ENCODE measurements at regions not wholly inside any gene's neighbourhood (a gene's known extent, or its start where the extent isn't known, plus 50 kb on each side); places are given as distances from the start of the nearest gene placed in this dataset.

DNA sequence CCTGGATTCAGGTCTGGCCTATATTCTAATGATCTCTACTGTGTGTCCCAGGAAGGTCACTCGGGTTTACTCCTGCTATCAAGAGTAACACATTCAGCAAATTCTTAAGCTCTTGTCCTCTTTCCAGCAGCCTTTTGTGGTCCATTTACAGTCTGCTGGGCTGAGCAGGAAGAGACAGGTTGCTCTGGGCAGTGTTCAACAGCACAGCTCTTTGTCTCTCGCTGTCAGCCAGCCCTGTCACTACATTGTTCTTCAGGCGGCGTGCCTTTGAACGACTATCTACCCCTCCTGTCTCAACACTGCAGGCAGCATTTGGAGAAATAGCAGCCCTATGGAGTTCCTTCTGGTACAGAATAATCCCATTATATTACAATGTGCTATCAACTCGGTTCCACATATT lies 192.2 kb upstream of the TBX20 start:
- no peak overlapping the region for H3K4me3 ChIP-seq (ENCODE audit: low read depth, low read length)
- no peak for DNase-seq (ENCODE audit: low read depth)
- TF ChIP-seq, protein P1, sequence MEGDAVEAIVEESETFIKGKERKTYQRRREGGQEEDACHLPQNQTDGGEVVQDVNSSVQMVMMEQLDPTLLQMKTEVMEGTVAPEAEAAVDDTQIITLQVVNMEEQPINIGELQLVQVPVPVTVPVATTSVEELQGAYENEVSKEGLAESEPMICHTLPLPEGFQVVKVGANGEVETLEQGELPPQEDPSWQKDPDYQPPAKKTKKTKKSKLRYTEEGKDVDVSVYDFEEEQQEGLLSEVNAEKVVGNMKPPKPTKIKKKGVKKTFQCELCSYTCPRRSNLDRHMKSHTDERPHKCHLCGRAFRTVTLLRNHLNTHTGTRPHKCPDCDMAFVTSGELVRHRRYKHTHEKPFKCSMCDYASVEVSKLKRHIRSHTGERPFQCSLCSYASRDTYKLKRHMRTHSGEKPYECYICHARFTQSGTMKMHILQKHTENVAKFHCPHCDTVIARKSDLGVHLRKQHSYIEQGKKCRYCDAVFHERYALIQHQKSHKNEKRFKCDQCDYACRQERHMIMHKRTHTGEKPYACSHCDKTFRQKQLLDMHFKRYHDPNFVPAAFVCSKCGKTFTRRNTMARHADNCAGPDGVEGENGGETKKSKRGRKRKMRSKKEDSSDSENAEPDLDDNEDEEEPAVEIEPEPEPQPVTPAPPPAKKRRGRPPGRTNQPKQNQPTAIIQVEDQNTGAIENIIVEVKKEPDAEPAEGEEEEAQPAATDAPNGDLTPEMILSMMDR (conservative IDR thresholded peaks at IDR 0.05; ENCODE audit: low read depth, low read length): no peak

DNA sequence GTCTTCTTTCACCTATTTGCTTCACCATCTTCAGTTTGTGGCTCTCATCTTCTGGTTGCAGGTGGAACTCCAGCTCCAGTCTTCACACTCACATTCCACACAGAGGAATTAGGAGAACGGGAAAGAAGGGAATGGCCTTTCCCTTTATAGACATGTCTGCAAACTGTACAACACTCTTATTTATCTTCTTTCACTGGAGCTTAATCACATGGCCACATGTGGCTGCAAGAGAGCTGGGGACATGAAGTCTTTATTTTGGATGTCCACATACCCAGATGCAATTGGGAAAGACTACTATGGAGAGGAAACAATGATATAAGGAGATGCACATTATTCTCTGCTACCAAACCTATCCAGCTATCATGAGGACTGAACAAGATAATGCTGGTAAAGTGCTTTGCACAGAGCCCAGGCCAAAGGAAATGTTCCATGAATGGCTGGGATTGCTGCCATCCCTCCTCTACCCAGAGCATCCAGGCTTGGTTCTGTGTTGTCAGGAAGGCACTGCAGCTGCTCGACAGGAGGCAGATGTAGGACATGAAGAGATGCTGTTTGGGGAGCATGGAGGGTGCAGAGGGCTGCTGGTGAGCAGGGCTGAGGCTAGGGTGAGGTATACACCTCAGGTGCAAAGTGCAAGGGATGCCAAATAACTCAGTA lies 183.8 kb upstream of the TBX20 start:
- TF ChIP-seq, protein P1 (conservative IDR thresholded peaks at IDR 0.05; ENCODE audit: low read depth, low read length): no peak
- no peak overlapping the region for H3K4me3 ChIP-seq (ENCODE audit: low read depth, low read length)
- no peak for DNase-seq (ENCODE audit: low read depth)

DNA sequence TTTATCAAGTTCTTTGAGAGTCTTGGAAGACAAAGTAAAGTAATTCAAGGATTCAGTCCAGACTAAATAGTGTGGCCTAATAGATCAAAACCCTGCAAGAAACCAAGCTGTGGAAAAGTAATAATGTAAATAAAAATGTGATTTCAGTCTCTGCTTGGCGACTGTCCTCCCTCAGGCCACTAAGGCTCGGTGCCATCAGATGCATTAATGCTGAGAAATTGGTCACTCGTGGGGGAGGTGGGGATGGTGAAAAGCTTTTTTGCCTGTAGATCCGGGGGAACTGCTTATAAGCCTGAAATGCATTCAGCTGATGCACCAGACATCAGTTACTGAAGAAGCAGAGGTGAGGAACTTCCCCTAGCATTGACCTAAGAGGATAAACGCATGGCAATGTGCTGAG lies 182.6 kb upstream of the TBX20 start:
- TF ChIP-seq, protein P1 (conservative IDR thresholded peaks at IDR 0.05; ENCODE audit: low read depth, low read length): no peak
- no peak overlapping the region for H3K4me3 ChIP-seq (ENCODE audit: low read depth, low read length)
- DNase-seq (ENCODE audit: low read depth): no peak

DNA sequence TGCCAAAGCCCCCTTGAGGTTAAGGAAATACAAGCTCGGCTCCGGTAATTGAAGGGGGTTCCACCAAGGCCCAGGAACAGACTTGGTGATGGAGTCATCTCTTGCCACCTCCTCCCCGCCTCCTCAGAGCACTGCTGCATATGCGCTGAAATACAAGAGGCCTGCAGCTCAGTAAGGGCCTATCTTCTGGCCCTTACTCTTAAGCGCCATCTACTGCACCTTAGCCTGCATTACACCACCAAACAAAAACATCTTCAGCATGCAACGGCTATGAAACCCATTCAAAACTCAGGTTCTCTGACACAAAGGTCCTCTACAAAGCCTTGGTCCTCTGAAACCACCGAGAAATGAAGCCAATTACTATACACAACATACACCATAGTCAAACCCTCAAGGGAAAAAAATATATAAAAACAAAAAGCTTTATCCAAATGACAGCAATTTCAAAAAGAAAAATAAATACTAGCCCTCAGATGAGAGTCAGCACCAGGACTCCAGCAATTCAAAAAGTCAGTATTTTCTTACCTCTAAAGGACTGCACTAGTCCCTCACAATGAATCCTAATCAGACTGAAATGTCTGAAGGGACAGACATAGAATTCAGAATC lies 176.8 kb upstream of the TBX20 start:
- H3K4me3 ChIP-seq (ENCODE audit: low read depth, low read length): no peak overlapping the region
- TF ChIP-seq, protein P1 (conservative IDR thresholded peaks at IDR 0.05; ENCODE audit: low read depth, low read length): peak; percentile 43
- DNase-seq (ENCODE audit: low read depth): peak; percentile 22

DNA sequence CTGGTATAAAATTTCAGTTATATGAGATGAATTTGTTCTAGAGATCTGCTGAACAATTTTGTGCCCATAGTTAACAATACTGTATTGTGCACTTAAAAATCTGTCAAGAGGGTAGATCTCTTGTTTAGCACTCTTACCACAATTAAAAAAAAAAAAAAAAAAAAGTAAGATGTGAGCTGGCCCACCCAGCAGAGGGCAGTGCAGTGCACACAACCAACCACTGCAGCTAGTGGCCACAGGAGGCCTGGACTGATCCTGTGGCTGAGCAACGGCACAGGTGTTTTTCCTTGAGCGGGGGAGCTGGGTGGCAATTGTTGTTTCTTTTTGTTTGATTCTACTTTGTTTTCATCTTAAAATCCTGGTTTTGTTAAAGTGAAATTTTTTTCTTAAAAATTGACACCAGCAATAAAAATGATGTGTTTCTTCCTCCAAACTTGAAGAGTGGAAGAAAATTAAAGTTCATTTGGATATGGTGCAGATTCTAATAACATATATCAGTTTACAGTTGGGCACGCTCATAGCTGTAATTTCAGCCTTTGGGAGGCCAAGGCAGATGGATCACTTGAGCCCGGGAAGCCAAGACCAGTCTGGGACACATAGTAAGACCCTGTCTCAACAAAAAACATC lies 171.1 kb upstream of the TBX20 start:
- TF ChIP-seq, protein P1 (conservative IDR thresholded peaks at IDR 0.05; ENCODE audit: low read depth, low read length): peak; percentile 88
- peak; percentile 74 for DNase-seq (ENCODE audit: low read depth)
- H3K4me3 ChIP-seq (ENCODE audit: low read depth, low read length): no peak overlapping the region

DNA sequence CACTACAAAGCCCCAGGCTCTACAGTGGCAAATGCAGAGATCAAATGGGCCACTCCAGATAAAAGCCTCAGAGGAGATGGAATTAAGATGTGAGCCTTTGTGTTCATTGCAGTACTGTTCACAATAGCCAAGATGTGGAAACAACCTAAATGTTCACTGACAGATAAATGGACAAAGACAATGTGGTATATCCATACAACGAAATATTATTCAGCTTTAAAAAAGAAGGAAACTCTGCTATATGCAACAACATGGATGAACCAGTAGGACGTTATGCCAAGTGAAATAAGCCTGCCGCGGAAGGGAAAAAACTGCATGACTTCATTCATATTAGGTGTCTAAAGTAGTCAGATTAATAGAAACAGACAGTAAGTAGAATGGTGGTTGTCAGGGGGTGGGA lies 170.5 kb upstream of the TBX20 start:
- TF ChIP-seq, protein P1 (conservative IDR thresholded peaks at IDR 0.05; ENCODE audit: low read depth, low read length): no peak
- H3K4me3 ChIP-seq (ENCODE audit: low read depth, low read length): no peak overlapping the region
- no peak for DNase-seq (ENCODE audit: low read depth)
